SK-N-SH (cell line): ENCODE measurements at regions not wholly inside any gene's neighbourhood (a gene's known extent, or its start where the extent isn't known, plus 50 kb on each side); places are given as distances from the start of the nearest gene placed in this dataset.

Experiments
- CTCF ChIA-PET: fragments of 300-600, 350-600 bp; formaldehyde crosslinking; extraction: SDS; loops from one replicate; lab custom pipeline; 2021; lab: Yijun Ruan, JAX
- POLR2A ChIA-PET: fragments of 350-600 bp; sonication (Branson Sonifier 250); formaldehyde crosslinking; extraction: SDS; loops from one replicate; lab custom pipeline; 2020; ENCODE audit warnings: antibody characterized with exemption, inconsistent platforms; lab: Yijun Ruan, JAX
- DNase-seq: peaks from one replicate; pipeline ENCODE4 v3.0.0; 2012
- H2AFZ ChIP-seq: fragments of 200-600 bp; sonication (generic); 2 replicates; pipeline ENCODE4 v1.8.1; 2016; ENCODE audit warnings: antibody characterized with exemption, mild to moderate bottlenecking, low read depth
- H3F3A ChIP-seq: fragments of 200-600 bp; sonication (generic); replicated peaks from 2 replicates; pipeline ENCODE3; 2016; ENCODE audit warnings: antibody characterized with exemption, mild to moderate bottlenecking; ENCODE audit not compliant: insufficient read depth
- H3K27ac ChIP-seq, 2 experiments: fragments of 200-500 bp in 1 of 2; fragments of 200-600 bp in 1 of 2; sonication (Bioruptor generic) in 1 of 2; sonication (generic), shearing (Covaris generic) in 1 of 2; 2 replicates each; pipeline versions ENCODE4 v1.5.1 to v1.6.1; 2014 to 2016; ENCODE audit warnings: low read depth in 2 of 2, inconsistent platforms in 1 of 2, low read length in 1 of 2, mild to moderate bottlenecking in 1 of 2, mixed read lengths in 1 of 2
- H3K27me3 ChIP-seq: fragments of 200-600 bp; sonication (generic), shearing (Covaris generic); 2 replicates; pipeline ENCODE4 v1.6.1; 2016; ENCODE audit warnings: mixed run types; ENCODE audit not compliant: insufficient read depth
- H3K36me3 ChIP-seq, 2 experiments: fragments of 200-500 bp in 1 of 2; fragments of 200-600 bp in 1 of 2; sonication (Bioruptor generic) in 1 of 2; sonication (generic) in 1 of 2; replicated peaks in 1 of 2; 2 replicates each; pipeline versions ENCODE3 to v1.5.1; 2014 to 2016; ENCODE audit warnings: low read length in 1 of 2, mild to moderate bottlenecking in 1 of 2; ENCODE audit not compliant: insufficient read depth in 2 of 2, control insufficient read depth in 1 of 2
- H3K4me1 ChIP-seq, 2 experiments: fragments of 200-500 bp in 1 of 2; fragments of 200-600 bp in 1 of 2; sonication (Bioruptor generic) in 1 of 2; sonication (generic), shearing (Covaris generic) in 1 of 2; 2 replicates each; pipeline versions ENCODE4 v1.5.1 to v1.6.1; 2014 to 2016; ENCODE audit warnings: low read depth in 1 of 2, low read length in 1 of 2, mixed run types in 1 of 2; ENCODE audit not compliant: insufficient read depth in 2 of 2, control insufficient read depth in 1 of 2
- H3K4me2 ChIP-seq: fragments of 200-600 bp; sonication (generic), shearing (Covaris generic); 2 replicates; pipeline ENCODE4 v1.6.1; 2017; ENCODE audit warnings: mixed run types
- H3K4me3 ChIP-seq, 2 experiments: fragments of 200-500 bp in 1 of 2; fragments of 200-600 bp in 1 of 2; sonication (Bioruptor generic) in 1 of 2; sonication (generic), shearing (Covaris generic) in 1 of 2; 2 replicates each; pipeline versions ENCODE4 v1.5.1 to v1.8.1; 2014 to 2016; ENCODE audit warnings: low read depth in 2 of 2, inconsistent platforms in 1 of 2, low read length in 1 of 2, mild to moderate bottlenecking in 1 of 2, mixed read lengths in 1 of 2, moderate library complexity in 1 of 2
- H3K79me2 ChIP-seq: fragments of 200-600 bp; sonication (generic); 2 replicates; pipeline ENCODE4 v1.8.1; 2017; ENCODE audit warnings: mild to moderate bottlenecking; ENCODE audit not compliant: insufficient read depth
- H3K9ac ChIP-seq: fragments of 200-600 bp; sonication (generic); 2 replicates; pipeline ENCODE4 v1.6.1; 2017; ENCODE audit warnings: mixed run types
- H3K9me2 ChIP-seq: fragments of 200-600 bp; sonication (generic); 2 replicates; pipeline ENCODE4 v1.6.1; 2017; ENCODE audit warnings: mixed run types
- H3K9me3 ChIP-seq: fragments of 200-600 bp; sonication (generic); 2 replicates; pipeline ENCODE4 v1.6.1; 2017; ENCODE audit warnings: mixed run types, mild to moderate bottlenecking, moderate library complexity
- H4K20me1 ChIP-seq: fragments of 200-600 bp; sonication (generic); 2 replicates; pipeline ENCODE4 v1.6.1; 2017; ENCODE audit warnings: mild to moderate bottlenecking, mixed run types; ENCODE audit not compliant: insufficient read depth
- CTCF ChIP-seq: fragments of 200-600 bp; sonication (generic); IDR thresholded peaks from 2 replicates; pipeline ENCODE4 v1.6.1; 2017; ENCODE audit warnings: antibody characterized with exemption, mild to moderate bottlenecking, moderate library complexity
- EP300 ChIP-seq, 2 experiments: IDR thresholded peaks; 2 replicates each; pipeline versions ENCODE4 v1.4.0 to v1.6.1; 2012; ENCODE audit warnings: borderline replicate concordance in 1 of 2, low read depth in 1 of 2, low read length in 1 of 2
- EZH2phosphoT487 ChIP-seq: fragments of 200-600 bp; sonication (generic); IDR thresholded peaks from 2 replicates; pipeline ENCODE4 v1.6.1; 2017; ENCODE audit warnings: low read depth, mixed run types, mild to moderate bottlenecking, antibody characterized with exemption, moderate library complexity, borderline replicate concordance
- GATA2 ChIP-seq: sonication (generic); formaldehyde crosslinking; IDR thresholded peaks from 2 replicates; pipeline ENCODE4 v1.5.0; 2020; ENCODE audit warnings: mild to moderate bottlenecking, missing genetic modification reagents
- IRF3 ChIP-seq: fragments of 150-350 bp; IDR thresholded peaks from 2 replicates; pipeline ENCODE4 v1.6.1; 2016; ENCODE audit warnings: mild to moderate bottlenecking, low read depth, low read length
- MXI1 ChIP-seq: IDR thresholded peaks from 2 replicates; pipeline ENCODE4 v1.6.1; 2012; ENCODE audit warnings: mild to moderate bottlenecking, low read depth, low read length, improper control_type of control experiment
- PBX3 ChIP-seq: IDR thresholded peaks from 2 replicates; pipeline ENCODE4; 2012
- RCOR1 ChIP-seq: fragments of 150-350 bp; IDR thresholded peaks from 2 replicates; pipeline ENCODE4 v1.6.1; 2017; ENCODE audit warnings: antibody characterized with exemption, low read length
- RFX5 ChIP-seq: IDR thresholded peaks from 2 replicates; pipeline ENCODE4 v1.6.1; 2012; ENCODE audit warnings: mild to moderate bottlenecking, improper control_type of control experiment, low read length
- YY1 ChIP-seq: IDR thresholded peaks from 2 replicates; pipeline ENCODE4 v1.4.0; 2012; ENCODE audit warnings: low read depth, mild to moderate bottlenecking
- ZBTB33 ChIP-seq: IDR thresholded peaks from 2 replicates; pipeline ENCODE4 v1.4.0; 2012; ENCODE audit warnings: low read depth, borderline replicate concordance
- WGBS: methylation state at CpG from one replicate; pipeline ENCODE4 v1.1.6; 2017; ENCODE audit warnings: low lambda C conversion rate; 5-methylcytosine and 5-hydroxymethylcytosine counted together

- POLR2A ChIA-PET = interaction anchor here (0.6 kb wide), 1 partner anchor 29 kb away, joined by 3 read pairs; no protein-coding TSS in a partner anchor
Observed at GRCh38 chr2:126822921-126823320, 75.8 kb upstream of the TEX51 start.

GRCh38 chr2:126823951-126824350, 74.7 kb upstream of the TEX51 start:
- H3K36me3 ChIP-seq = no peaks in the 10 kb centered on the region
- no peaks in the 10 kb centered on the region for H3K79me2 ChIP-seq
- H3K9ac ChIP-seq = no peak overlapping the region
- peaks cover 0 to 15% of the 10 kb centered on the region in 2 experiments; a peak in 1 of 4 replicates for H3K4me1 ChIP-seq
- H3K4me3 ChIP-seq = no peak overlapping the region
- ChIA-PET POLR2A (no interaction called here), CTCF (no interaction called here)
- no peak overlapping the region for H3K27ac ChIP-seq
- H3K4me2 ChIP-seq = no peak overlapping the region
- H3F3A ChIP-seq = no peaks in the 10 kb centered on the region
- no peaks in the 10 kb centered on the region for H4K20me1 ChIP-seq
- H3K9me2 ChIP-seq = no peaks in the 10 kb centered on the region
- H3K9me3 ChIP-seq = no peaks in the 10 kb centered on the region
- H2AFZ ChIP-seq = no peak overlapping the region
- 14% methylated on average over 1 of the region's 3 CpGs for WGBS
- no peaks in the 10 kb centered on the region for H3K27me3 ChIP-seq
- DNase-seq = no peak
- no peak for TF ChIP-seq ZBTB33
- no peak for TF ChIP-seq CTCF
- TF ChIP-seq RCOR1 = no peak
- no peak for TF ChIP-seq EP300 (IDR thresholded peaks at IDR 0.05; ENCODE audit: borderline replicate concordance in 1 of 2, low read depth in 1 of 2, low read length in 1 of 2)
- TF ChIP-seq YY1 = no peak
- TF ChIP-seq MXI1 = no peak
- no peak for TF ChIP-seq GATA2 (CRISPR knock-in tag)

More at GRCh38 chr2:126822921-126823320, 75.8 kb upstream of the TEX51 start:
- Histone ChIP-seq H3K27me3 (no peaks in the 10 kb centered on the region), H3K4me1 (peaks cover 0 to 15% of the 10 kb centered on the region in 2 experiments; a peak in 1 of 4 replicates), H3F3A (no peaks in the 10 kb centered on the region), H4K20me1 (no peaks in the 10 kb centered on the region), H3K9me2 (no peaks in the 10 kb centered on the region), H3K9me3 (no peaks in the 10 kb centered on the region), H2AFZ (no peak overlapping the region), H3K36me3 (no peaks in the 10 kb centered on the region), H3K4me2 (no peak overlapping the region), H3K79me2 (no peaks in the 10 kb centered on the region), H3K9ac (no peak overlapping the region), H3K27ac (no peak overlapping the region), H3K4me3 (no peak overlapping the region)
- CTCF ChIA-PET = interaction anchor here (1.0 to 1.1 kb wide), 2 partner anchors 12 to 29 kb away, joined by 3 read pairs; no protein-coding TSS in a partner anchor
- DNase-seq = no peak
- 35% methylated on average over 5 of the region's 5 CpGs for WGBS
- TF ChIP-seq PBX3 (no peak), EZH2phosphoT487 (no peak), EP300 (IDR thresholded peaks at IDR 0.05; ENCODE audit: borderline replicate concordance in 1 of 2, low read depth in 1 of 2, low read length in 1 of 2) (no peak), ZBTB33 (no peak), RFX5 (no peak), IRF3 (no peak)
